Natural killer cell (primary cell): ENCODE measurements at regions not wholly inside any gene's neighbourhood (a gene's known extent, or its start where the extent isn't known, plus 50 kb on each side); places are given as distances from the start of the nearest gene placed in this dataset.
A peak's percentile ranks its signal among the peaks of the same experiment; 100 is the strongest.

Experiments used
- ATAC-seq, 3 donors: fragments of 150-1000 bp in 2 of 3; fragments of 200-7000 bp in 1 of 3; cut with Tn5 transposase; 1 replicate in 1 of 3; 2 replicates in 2 of 3; pipeline ENCODE4 v1.10.0; 2021; ENCODE audit warnings: mild to moderate bottlenecking in 2 of 3, moderate library complexity in 2 of 3
- DNase-seq, 2 donors: peaks; one replicate each; pipeline versions ENCODE4 v3.0.0 to v3.0.0-alpha.2; 2013 to 2021; ENCODE audit warnings: mixed read lengths in 1 of 2
- H3K27ac ChIP-seq: one replicate; pipeline ENCODE4 v1.5.1; 2013; ENCODE audit warnings: mild to moderate bottlenecking, low read length
- H3K27me3 ChIP-seq: one replicate; pipeline ENCODE4 v1.6.1; 2013; ENCODE audit warnings: low read length; ENCODE audit not compliant: control insufficient read depth, insufficient read depth
- H3K36me3 ChIP-seq: one replicate; pipeline ENCODE4 v1.6.1; 2013; ENCODE audit warnings: low read length; ENCODE audit not compliant: control insufficient read depth, insufficient read depth
- H3K4me1 ChIP-seq: one replicate; pipeline ENCODE4 v1.6.1; 2013; ENCODE audit warnings: low read length; ENCODE audit not compliant: control insufficient read depth, insufficient read depth
- H3K4me3 ChIP-seq: one replicate; pipeline ENCODE4 v1.5.1; 2013; ENCODE audit warnings: low read length
- H3K9me3 ChIP-seq: one replicate; pipeline ENCODE4 v1.6.1; 2013; ENCODE audit warnings: low read length; ENCODE audit not compliant: control insufficient read depth, insufficient read depth
- H3K27ac Mint-ChIP-seq, 2 donors: one replicate each; pipeline ENCODE4 v1.8.0; 2022; ENCODE audit warnings: mild to moderate bottlenecking in 2 of 2, mixed read lengths in 2 of 2, moderate library complexity in 1 of 2
- H3K27me3 Mint-ChIP-seq, 2 donors: one replicate each; pipeline ENCODE4 v1.8.0; 2022; ENCODE audit warnings: low read depth in 2 of 2, mixed read lengths in 2 of 2
- H3K36me3 Mint-ChIP-seq: one replicate; pipeline ENCODE4 v1.8.0; 2022; ENCODE audit warnings: mixed read lengths
- H3K4me1 Mint-ChIP-seq, 2 donors: one replicate each; pipeline ENCODE4 v1.8.0; 2022; ENCODE audit warnings: mixed read lengths in 2 of 2
- H3K4me3 Mint-ChIP-seq: one replicate; pipeline ENCODE4 v1.8.0; 2022; ENCODE audit warnings: mild to moderate bottlenecking, moderate library complexity, mixed read lengths
- H3K9me3 Mint-ChIP-seq, 2 donors: one replicate each; pipeline ENCODE4 v1.8.0; 2022; ENCODE audit warnings: mixed read lengths in 2 of 2
- WGBS: methylation state at CpG from one replicate; pipeline ENCODE4 v1.1.7; 2013; ENCODE audit warnings: missing lambda C conversion rate; ENCODE audit not compliant: insufficient coverage; 5-methylcytosine and 5-hydroxymethylcytosine counted together
- intact Hi-C: fragments of 100-400 bp; cut with micrococcal nuclease; formaldehyde crosslinking; loops from one replicate; pipeline ENCODE4 v1.14.2; 2022
- TF ChIP-seq, protein P1 (sequence below): fragments of 200-600 bp; IDR thresholded peaks from one replicate; pipeline ENCODE4 v1.8.0; 2022; ENCODE audit warnings: antibody characterized with exemption

DNA sequence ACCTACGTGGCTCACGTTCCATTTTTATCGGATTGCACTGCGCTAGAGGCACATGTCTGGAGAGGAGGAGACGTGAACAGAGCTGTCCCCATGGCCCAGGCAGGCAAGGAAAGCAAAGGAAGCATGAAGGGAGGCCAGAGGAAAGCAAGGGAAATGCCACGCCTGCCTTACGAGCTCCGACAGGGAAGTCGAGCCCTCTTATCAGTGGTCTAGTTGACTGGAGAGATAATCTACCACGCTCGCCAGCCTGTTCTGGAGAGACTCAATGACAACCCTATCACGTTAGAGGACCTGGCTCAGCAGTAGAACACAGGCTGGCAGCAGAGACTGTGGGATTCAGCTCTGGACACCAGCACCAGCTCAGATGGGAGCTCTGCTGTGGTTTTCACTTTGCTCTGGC is 202.6 kb upstream of the ID2 start:
- Mint-ChIP-seq H3K4me3 (peak overlapping the region; percentile 35), H3K4me1 (peaks cover 92 to 95% of the 10 kb centered on the region in 2 donors), H3K27ac (peak overlapping the region; percentile 86 to 100), H3K36me3 (no peaks in the 10 kb centered on the region), H3K27me3 (no peaks in the 10 kb centered on the region), H3K9me3 (no peaks in the 10 kb centered on the region)
- ATAC-seq (no peak), DNase-seq (no peak)
- Histone ChIP-seq H3K36me3 (no peaks in the 10 kb centered on the region), H3K27me3 (no peaks in the 10 kb centered on the region), H3K9me3 (no peaks in the 10 kb centered on the region), H3K27ac (peak overlapping the region; percentile 49), H3K4me1 (peaks cover 89% of the 10 kb centered on the region), H3K4me3 (no peak overlapping the region)
- TF ChIP-seq, protein P1, sequence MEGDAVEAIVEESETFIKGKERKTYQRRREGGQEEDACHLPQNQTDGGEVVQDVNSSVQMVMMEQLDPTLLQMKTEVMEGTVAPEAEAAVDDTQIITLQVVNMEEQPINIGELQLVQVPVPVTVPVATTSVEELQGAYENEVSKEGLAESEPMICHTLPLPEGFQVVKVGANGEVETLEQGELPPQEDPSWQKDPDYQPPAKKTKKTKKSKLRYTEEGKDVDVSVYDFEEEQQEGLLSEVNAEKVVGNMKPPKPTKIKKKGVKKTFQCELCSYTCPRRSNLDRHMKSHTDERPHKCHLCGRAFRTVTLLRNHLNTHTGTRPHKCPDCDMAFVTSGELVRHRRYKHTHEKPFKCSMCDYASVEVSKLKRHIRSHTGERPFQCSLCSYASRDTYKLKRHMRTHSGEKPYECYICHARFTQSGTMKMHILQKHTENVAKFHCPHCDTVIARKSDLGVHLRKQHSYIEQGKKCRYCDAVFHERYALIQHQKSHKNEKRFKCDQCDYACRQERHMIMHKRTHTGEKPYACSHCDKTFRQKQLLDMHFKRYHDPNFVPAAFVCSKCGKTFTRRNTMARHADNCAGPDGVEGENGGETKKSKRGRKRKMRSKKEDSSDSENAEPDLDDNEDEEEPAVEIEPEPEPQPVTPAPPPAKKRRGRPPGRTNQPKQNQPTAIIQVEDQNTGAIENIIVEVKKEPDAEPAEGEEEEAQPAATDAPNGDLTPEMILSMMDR: no peak
- 83% methylated on average over 12 of the region's 12 CpGs for WGBS
- intact Hi-C loops: loop anchor here (5.0 kb wide), 2 partner anchors 38 to 132 kb away; no protein-coding TSS in a partner anchor

DNA sequence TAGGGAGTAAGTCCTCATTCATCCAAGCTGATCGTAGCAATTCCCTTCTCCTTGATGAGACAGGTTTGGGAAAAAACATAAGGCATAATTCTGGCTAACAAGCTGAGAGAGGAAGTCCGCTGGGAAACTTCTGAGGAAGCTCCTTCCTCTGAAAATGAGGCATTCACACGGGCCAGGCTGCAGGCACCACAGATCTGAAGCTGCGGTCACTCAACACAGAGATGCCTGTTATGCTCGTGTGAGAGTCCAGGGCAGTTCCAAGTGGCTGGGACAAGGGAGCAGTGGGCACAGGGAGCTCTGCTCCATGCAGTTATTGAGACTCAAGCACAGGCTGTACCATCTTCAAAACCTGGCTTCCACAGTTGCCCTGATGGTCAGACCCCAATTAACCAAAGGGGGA is 200.9 kb upstream of the ID2 start:
- no peak overlapping the region for H3K4me3 ChIP-seq
- Mint-ChIP-seq H3K9me3 (no peaks in the 10 kb centered on the region), H3K36me3 (no peaks in the 10 kb centered on the region), H3K4me3 (peak overlapping the region; percentile 75), H3K4me1 (peaks cover 92 to 95% of the 10 kb centered on the region in 2 donors), H3K27ac (peak overlapping the region; percentile 86 to 100), H3K27me3 (no peaks in the 10 kb centered on the region)
- peaks cover 83% of the 10 kb centered on the region for H3K4me1 ChIP-seq
- no peaks in the 10 kb centered on the region for H3K36me3 ChIP-seq
- intact Hi-C loops: no loop called here
- H3K9me3 ChIP-seq: no peaks in the 10 kb centered on the region
- DNase-seq (no peak), ATAC-seq (no peak)
- 53% methylated on average over 5 of the region's 5 CpGs for WGBS
- TF ChIP-seq, protein P1: no peak
- H3K27me3 ChIP-seq: no peaks in the 10 kb centered on the region
- peak overlapping the region; percentile 49 for H3K27ac ChIP-seq

GRCh38 chr2:8481463-8482009 is 200.3 kb upstream of the ID2 start:
- WGBS: 8% methylated on average over 6 of the region's 6 CpGs
- H3K9me3 Mint-ChIP-seq: no peaks in the 10 kb centered on the region
- peaks cover 92 to 95% of the 10 kb centered on the region in 2 donors for H3K4me1 Mint-ChIP-seq
- no peaks in the 10 kb centered on the region for H3K9me3 ChIP-seq
- H3K27me3 ChIP-seq: no peaks in the 10 kb centered on the region
- peak overlapping the region; percentile 75 for H3K4me3 Mint-ChIP-seq
- DNase-seq (peak in 1 of 2 donors; percentile 63), ATAC-seq (peak in 2 of 3 donors; percentile 16 to 19)
- intact Hi-C loops: no loop called here
- peak overlapping the region; percentile 66 for H3K27ac ChIP-seq
- H3K36me3 ChIP-seq: no peaks in the 10 kb centered on the region
- TF ChIP-seq, protein P1: no peak
- H3K4me3 ChIP-seq: no peak overlapping the region
- H3K36me3 Mint-ChIP-seq: no peaks in the 10 kb centered on the region
- H3K27ac Mint-ChIP-seq: peak overlapping the region; percentile 86 to 100
- H3K4me1 ChIP-seq: peaks cover 78% of the 10 kb centered on the region
- H3K27me3 Mint-ChIP-seq: no peaks in the 10 kb centered on the region

GRCh38 chr2:8482432-8482831 is 199.4 kb upstream of the ID2 start:
- no peak for DNase-seq
- peak overlapping the region; percentile 86 to 100 for H3K27ac Mint-ChIP-seq
- Histone ChIP-seq H3K27me3 (no peaks in the 10 kb centered on the region), H3K9me3 (no peaks in the 10 kb centered on the region), H3K4me3 (no peak overlapping the region), H3K36me3 (no peaks in the 10 kb centered on the region), H3K4me1 (peaks cover 79% of the 10 kb centered on the region), H3K27ac (peak overlapping the region; percentile 66)
- WGBS: 64% methylated on average over 2 of the region's 4 CpGs
- H3K4me3 Mint-ChIP-seq: peak overlapping the region; percentile 75
- TF ChIP-seq, protein P1: no peak
- no peaks in the 10 kb centered on the region for H3K27me3 Mint-ChIP-seq
- no peaks in the 10 kb centered on the region for H3K9me3 Mint-ChIP-seq
- H3K36me3 Mint-ChIP-seq: no peaks in the 10 kb centered on the region
- intact Hi-C loops: no loop called here
- ATAC-seq: no peak
- peaks cover 94 to 95% of the 10 kb centered on the region in 2 donors for H3K4me1 Mint-ChIP-seq
